ENCODE measurements at regions not wholly inside any gene's neighbourhood (a gene's known extent, or its start where the extent isn't known, plus 50 kb on each side); places are given as distances from the start of the nearest gene placed in this dataset.

DNA sequence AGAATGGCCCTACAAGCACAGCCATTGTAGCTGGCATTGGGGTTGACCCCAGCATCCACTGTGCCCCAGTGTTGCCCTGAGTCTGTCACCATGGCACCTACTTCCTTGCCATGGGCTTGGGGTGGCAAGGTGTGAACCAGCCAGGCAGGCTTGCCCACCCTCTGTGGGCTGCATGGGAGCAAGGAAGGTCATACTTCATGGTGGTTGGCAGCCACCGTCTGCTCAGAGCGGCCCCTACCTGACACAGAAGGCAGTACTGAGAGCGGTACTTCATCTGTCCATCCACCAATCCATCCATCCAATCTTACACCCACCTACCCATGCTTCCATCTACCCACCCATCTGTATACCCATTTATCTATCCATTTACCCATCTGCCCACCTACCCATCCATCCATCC lies 160.1 kb downstream of the KIF26A start:
- TF ChIP-seq EZH2 (IDR thresholded peaks at IDR 0.05; ENCODE audit: low read depth, unreplicated experiment) (no peak), CTCF (conservative IDR thresholded peaks at IDR 0.05; ENCODE audit: low read depth in 2 of 2) (no peak), POLR2AphosphoS5 (IDR thresholded peaks at IDR 0.05; ENCODE audit: low read depth) (no peak)

Data from GM23338 (cell line).